DMS79 treated with DMSO at 0.1 percent for 48 hours (cell line): ENCODE measurements at regions not wholly inside any gene's neighbourhood (a gene's known extent, or its start where the extent isn't known, plus 50 kb on each side); places are given as distances from the start of the nearest gene placed in this dataset.

ENCODE experiments used
- DNase-seq: peaks from one replicate; lab custom pipeline; 2025; lab: John Stamatoyannopoulos, UW

- DNase-seq = peak; percentile 58
Observed at GRCh38 chr1:234845097-234845660, 235.2 kb upstream of the IRF2BP2 start.

GRCh38 chr1:234844479-234845031 lies 234.6 kb upstream of the IRF2BP2 start:
- DNase-seq = no peak

GRCh38 chr1:234843946-234844345 lies 234.0 kb upstream of the IRF2BP2 start:
- no peak for DNase-seq

GRCh38 chr1:234842726-234843641 lies 233.0 kb upstream of the IRF2BP2 start:
- DNase-seq = no peak

GRCh38 chr1:234841710-234842231 lies 231.8 kb upstream of the IRF2BP2 start:
- no peak for DNase-seq

GRCh38 chr1:234841281-234841680 lies 231.3 kb upstream of the IRF2BP2 start:
- DNase-seq = no peak

- DNase-seq = no peak
Observed at GRCh38 chr1:234840843-234841242, 230.9 kb upstream of the IRF2BP2 start.

GRCh38 chr1:234840253-234840652 lies 230.3 kb upstream of the IRF2BP2 start:
- peak; percentile 16 for DNase-seq

GRCh38 chr1:234839663-234840062 lies 229.7 kb upstream of the IRF2BP2 start:
- no peak for DNase-seq

GRCh38 chr1:234838820-234839219 lies 228.8 kb upstream of the IRF2BP2 start:
- no peak for DNase-seq

GRCh38 chr1:234838182-234838581 lies 228.2 kb upstream of the IRF2BP2 start:
- no peak for DNase-seq

- DNase-seq = no peak
Observed at GRCh38 chr1:234837713-234838112, 227.7 kb upstream of the IRF2BP2 start.

GRCh38 chr1:234836776-234837357 lies 226.9 kb upstream of the IRF2BP2 start:
- DNase-seq = no peak

- no peak for DNase-seq
Observed at GRCh38 chr1:234836045-234836681, 226.2 kb upstream of the IRF2BP2 start.

GRCh38 chr1:234835239-234835638 lies 225.3 kb upstream of the IRF2BP2 start:
- DNase-seq = no peak

GRCh38 chr1:234833646-234834045 lies 223.7 kb upstream of the IRF2BP2 start:
- DNase-seq = no peak

- DNase-seq = no peak
Observed at GRCh38 chr1:234833118-234833517, 223.1 kb upstream of the IRF2BP2 start.

GRCh38 chr1:234827656-234828055 lies 217.7 kb upstream of the IRF2BP2 start:
- DNase-seq = no peak

GRCh38 chr1:234827181-234827580 lies 217.2 kb upstream of the IRF2BP2 start:
- DNase-seq = no peak

- no peak for DNase-seq
Observed at GRCh38 chr1:234826352-234826751, 216.4 kb upstream of the IRF2BP2 start.

- no peak for DNase-seq
Observed at GRCh38 chr1:234825498-234826165, 215.7 kb upstream of the IRF2BP2 start.
